Fibroblast of skin of left quadriceps (primary cell): ENCODE measurements at regions not wholly inside any gene's neighbourhood (a gene's known extent, or its start where the extent isn't known, plus 50 kb on each side); places are given as distances from the start of the nearest gene placed in this dataset.

Source experiments
- DNase-seq, 2 experiments: peaks; one replicate each; pipeline ENCODE4 v3.0.0-alpha.2; 2013; ENCODE audit warnings: low read depth in 2 of 2

DNA sequence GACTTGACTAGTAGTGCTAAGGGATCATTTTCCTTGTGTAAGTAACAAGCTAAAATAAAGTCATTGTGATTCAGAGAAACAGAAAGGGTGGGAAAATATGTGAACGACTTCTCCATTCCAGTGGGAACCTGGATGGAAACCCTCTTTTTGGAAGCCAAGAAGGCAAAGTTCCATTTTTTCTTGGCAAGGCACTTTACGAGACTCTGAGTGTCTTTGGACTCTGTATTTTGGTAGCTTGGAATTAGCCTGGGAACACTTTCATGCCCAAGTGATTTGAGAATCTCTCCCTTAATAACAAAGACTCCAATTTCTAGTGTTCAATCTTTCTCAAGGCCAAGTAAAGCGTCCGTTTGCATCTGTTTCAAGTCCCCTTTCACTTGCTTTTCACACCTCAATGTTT, 100.5 kb upstream of the SASH1 start:
- no peak for DNase-seq

DNA sequence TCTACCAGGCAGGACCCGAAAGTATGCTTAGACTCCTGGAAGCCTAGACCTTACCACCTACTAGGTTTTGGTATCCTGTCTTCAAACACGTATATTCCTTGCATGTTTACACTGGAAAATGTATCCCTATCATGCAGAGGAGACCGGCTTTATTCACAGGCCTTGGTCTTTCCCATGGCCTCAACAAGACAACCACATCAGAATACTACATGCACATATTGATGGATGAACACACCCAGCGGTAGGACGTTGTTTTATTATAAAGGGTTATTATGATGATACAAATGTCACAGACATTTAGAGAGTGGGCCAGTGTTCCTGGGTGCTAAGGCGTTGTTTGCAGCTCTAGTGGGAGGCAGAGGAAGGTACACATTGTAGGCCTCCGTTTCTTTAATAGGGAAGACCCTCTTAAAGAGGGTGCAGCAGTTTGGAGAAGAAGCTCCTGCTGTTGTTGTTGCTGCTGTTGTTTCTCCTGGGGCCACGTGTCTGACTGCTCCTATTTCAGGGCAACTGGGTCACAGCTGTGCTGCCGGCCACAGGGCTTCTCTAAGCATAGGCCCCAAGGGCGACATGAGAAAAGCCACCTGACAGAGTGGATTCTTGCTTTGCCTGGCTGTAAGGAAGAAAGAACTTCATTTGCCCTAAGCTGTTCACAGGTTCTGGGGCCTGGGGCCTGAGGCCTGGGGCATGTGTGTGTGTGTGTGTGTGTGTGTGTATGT, 98.3 kb upstream of the SASH1 start:
- no peak for DNase-seq

- DNase-seq = no peak
Measured at GRCh38 chr6:148247386-148248063, 95.1 kb upstream of the SASH1 start.

- no peak for DNase-seq
Measured at GRCh38 chr6:148249160-148249559, 93.5 kb upstream of the SASH1 start.

GRCh38 chr6:148249679-148250375, 92.8 kb upstream of the SASH1 start:
- no peak for DNase-seq

DNA sequence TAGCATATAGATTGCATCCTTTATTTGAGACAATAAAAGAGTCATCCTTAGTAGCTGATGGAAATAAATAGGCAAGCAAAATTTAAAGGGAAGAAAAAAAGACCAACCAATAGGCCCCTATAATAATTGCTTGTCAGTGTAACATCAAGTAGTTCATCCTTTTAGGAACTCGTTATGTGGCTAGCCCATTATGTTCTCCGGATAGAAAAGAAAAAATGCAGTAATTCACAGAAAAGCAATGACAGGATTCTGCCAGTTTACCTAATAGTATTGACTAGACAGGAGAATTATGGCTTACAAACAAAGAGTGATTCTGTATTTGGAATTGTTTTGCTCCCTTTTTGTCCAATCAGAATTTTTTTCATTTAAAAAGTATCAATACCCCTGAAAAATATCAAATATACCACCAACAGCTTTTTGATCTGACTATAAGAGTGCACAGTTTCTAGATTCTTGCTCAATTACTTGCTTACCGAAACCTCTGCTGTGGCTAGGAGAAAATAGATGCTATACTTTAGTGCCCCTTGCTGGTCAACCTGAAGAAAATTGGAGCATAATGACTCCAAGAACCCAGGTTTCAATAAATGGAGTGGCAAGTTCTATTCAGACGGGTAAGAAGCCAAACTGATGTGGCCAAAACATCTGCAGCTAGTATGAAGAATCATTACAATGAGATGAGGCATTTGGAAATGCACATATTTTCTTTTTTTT, 91.5 kb upstream of the SASH1 start:
- peak; percentile 63 to 66 for DNase-seq

DNA sequence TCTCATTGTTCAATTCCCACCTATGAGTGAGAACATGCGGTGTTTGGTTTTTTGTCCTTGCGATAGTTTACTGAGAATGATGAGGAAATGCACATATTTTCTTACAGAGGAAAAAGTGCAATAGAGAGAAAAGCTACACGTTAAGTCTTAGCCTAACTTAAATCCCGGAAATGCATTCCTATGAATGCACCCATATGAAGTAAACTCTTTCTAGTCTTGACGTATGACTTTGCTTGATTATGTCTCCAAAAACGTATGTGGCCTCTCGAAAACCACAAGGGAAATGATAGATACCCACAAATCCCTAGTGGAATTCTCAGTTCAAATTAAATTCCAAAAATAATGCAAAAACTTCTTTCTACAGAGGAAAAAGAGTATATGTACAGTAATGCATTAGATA, 90.7 kb upstream of the SASH1 start:
- peak; percentile 85 to 86 for DNase-seq

- no peak for DNase-seq
Measured at GRCh38 chr6:148257810-148258209, 84.8 kb upstream of the SASH1 start.

DNA sequence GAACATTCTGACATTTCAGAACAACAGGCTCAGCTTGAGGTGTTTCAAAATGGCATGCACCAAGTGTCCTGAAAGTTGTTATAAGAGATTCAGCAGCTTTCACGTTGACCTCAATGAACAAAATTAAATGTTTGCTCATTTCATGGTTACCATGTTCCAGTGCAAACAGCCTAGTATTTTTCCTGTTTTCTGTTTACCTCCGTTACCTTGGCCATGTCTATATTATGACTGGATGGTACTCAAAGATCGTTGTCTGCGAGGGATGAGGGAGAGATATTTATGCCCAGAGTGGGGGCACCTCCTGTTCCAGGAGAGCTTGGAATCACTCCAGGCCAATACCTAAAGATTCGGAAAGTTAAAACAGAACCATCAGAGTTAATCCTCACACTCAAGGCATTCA, 83.8 kb upstream of the SASH1 start:
- DNase-seq = no peak

DNA sequence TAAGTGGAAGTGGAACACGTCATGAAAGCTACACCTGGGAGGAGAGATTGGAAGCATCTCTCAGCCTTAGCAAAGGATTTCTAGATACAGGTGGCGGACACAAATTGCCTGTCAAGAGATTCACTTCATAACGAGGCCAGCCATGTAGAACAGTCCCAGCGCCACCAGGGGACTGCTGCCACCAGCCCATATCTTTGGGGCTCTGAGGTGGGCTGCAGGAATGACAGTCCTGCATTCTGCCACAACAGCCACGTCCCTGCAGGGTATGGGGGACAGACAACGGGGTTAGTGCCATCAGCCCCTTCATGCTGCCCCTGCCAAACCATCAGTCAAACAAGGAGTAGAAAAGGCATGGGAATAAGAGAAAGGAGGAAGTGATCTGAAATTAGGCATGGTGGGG, 81.2 kb upstream of the SASH1 start:
- no peak for DNase-seq

GRCh38 chr6:148263010-148263409, 79.6 kb upstream of the SASH1 start:
- DNase-seq = no peak

- DNase-seq = no peak
Measured at GRCh38 chr6:148263961-148264360, 78.7 kb upstream of the SASH1 start.

- no peak for DNase-seq
Measured at GRCh38 chr6:148265054-148265453, 77.6 kb upstream of the SASH1 start.

DNA sequence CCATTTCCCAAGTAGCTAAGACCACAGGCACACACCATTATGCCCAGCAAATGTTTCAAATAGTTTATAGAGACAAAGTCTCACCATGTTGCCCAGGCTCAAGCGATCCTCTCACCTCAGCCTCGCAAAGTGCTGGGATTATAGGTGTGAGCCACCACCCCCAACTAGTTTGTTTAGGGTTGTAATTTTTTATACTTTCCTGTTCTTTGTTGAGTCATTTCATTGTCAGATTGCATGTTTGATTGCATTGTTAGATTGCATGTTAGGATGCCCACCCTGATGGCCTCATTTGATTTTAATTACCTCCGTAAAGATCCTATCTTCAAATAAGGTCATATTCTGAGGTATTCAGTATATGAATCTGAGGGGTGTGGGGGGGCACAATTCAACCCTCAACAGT, 73.3 kb upstream of the SASH1 start:
- DNase-seq = no peak

DNA sequence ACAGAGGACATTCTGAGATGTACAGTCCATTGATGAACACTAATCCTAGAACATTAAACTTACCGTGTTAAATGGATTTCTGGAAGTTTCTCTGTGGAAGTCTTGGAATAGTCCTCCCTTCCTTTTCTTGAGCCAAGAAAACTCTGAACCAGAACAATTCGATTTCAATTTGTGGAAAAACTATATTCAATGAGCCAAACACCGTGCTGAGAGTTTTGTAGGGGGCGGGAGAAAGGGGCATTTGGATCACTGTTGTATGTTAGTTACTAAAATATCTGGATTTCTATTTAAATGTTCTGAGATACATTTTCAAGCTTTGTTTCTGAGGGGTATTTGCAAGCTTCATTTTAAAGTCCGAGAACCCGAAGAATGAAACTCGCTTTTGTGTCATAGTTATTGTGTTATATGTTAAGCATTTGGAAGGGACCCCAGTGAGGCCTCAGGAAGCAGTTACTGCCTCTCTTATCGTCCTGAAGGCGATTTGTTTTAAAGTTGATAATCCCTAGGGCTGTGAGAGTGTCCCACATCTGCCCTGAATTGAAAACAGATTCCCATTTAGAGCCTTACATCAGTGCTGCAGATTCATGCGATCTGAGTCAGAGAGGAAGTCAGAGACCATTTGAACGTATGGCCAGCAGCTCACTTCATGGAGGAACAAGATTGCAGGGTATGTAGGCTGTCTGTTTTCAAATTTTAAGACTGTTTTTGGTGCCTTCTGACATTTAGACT, 70.8 kb upstream of the SASH1 start:
- peak; percentile 97 for DNase-seq

DNA sequence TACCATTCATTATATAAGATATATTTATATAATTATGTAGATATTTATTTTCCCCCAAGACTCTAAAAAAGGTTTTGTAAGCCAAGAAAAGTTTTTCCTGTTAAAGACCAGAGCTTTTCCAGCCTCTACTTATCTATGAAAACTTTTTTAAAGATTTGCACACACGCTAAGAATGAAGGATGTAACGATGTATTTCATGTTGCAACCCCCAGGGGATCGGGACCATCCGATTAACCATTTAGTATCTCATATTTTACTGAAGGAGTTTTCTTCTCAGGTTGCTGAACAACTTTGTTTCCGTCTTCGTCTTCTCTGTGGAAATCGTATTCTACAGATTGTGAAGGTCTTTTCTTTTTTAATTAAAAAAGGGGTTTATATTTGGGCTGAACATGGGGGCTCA, 70.0 kb upstream of the SASH1 start:
- no peak for DNase-seq

- DNase-seq = no peak
Measured at GRCh38 chr6:148273962-148274752, 68.5 kb upstream of the SASH1 start.

GRCh38 chr6:148274809-148275208, 67.8 kb upstream of the SASH1 start:
- DNase-seq = no peak

DNA sequence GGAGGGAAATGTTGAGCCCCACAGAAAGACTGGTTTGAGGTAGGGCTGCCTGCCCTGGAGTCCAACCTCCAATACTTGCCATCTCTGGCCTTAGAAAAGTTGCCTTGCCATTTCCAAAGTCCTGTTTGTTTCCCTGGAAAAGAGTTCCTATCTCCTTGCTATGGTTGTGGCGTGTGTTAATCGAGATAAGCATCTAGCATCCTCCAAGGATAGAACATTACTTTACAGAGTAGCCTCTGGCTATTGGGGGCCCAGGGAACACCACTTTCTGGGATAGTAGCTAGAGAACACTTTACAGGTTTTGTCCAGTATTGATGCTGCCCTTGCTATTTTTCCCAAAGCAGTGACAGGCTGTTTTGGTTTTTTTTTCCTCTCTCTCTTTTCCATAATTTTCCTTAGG, 57.4 kb upstream of the SASH1 start:
- no peak for DNase-seq

DNA sequence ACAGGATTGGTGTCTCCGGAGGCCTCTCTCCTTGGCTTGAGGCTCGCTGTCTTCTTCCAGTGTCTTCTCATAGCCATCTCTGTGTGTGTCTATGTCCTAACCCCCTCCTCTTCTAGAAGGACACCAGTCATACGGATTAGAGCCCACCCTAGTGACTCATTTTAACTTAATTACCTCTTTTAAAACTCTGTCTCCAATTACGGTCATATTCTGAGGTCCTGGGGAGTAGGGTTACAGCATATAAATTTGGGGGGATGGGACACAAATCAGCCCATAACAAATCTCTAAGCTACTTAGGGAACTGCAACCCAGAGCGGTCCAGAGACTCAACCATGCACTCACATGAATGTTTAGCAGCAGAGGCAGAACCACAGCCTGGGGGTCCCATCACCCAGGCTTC, 56.1 kb upstream of the SASH1 start:
- no peak for DNase-seq
